NB4 (cell line): ENCODE measurements at regions not wholly inside any gene's neighbourhood (a gene's known extent, or its start where the extent isn't known, plus 50 kb on each side); places are given as distances from the start of the nearest gene placed in this dataset.

Source experiments
- TF ChIP-seq, protein P1 (sequence below): IDR thresholded peaks from one replicate; pipeline ENCODE4 v1.5.1; 2012; ENCODE audit warnings: low read depth, low read length
- TF ChIP-seq, protein P2 (sequence below): IDR thresholded peaks from 2 replicates; pipeline ENCODE4 v1.6.1; 2011; ENCODE audit warnings: low read depth, low read length

DNA sequence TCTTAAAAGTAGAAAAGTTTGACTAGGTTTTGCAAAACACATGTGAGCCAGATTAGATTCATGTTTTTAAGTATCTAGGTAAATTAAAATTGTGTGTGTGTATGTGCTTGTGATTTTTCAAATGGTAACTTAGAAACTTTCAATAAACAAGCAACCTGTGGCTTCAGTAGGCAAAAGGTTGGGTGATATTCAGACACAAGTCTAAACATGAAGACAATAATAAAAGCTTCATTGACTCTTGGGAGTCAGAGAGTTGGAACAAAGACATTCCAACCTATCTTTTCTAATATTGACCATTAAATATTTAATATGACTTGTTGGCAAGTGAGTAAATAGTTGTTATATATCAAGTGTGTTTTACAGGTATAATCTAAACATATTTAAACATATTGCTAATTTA lies 1049.6 kb upstream of the ADGRL4 start:
- TF ChIP-seq, protein P1, sequence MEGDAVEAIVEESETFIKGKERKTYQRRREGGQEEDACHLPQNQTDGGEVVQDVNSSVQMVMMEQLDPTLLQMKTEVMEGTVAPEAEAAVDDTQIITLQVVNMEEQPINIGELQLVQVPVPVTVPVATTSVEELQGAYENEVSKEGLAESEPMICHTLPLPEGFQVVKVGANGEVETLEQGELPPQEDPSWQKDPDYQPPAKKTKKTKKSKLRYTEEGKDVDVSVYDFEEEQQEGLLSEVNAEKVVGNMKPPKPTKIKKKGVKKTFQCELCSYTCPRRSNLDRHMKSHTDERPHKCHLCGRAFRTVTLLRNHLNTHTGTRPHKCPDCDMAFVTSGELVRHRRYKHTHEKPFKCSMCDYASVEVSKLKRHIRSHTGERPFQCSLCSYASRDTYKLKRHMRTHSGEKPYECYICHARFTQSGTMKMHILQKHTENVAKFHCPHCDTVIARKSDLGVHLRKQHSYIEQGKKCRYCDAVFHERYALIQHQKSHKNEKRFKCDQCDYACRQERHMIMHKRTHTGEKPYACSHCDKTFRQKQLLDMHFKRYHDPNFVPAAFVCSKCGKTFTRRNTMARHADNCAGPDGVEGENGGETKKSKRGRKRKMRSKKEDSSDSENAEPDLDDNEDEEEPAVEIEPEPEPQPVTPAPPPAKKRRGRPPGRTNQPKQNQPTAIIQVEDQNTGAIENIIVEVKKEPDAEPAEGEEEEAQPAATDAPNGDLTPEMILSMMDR, result no peak
- TF ChIP-seq, protein P2, sequence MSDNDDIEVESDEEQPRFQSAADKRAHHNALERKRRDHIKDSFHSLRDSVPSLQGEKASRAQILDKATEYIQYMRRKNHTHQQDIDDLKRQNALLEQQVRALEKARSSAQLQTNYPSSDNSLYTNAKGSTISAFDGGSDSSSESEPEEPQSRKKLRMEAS, result no peak
